Keratinocyte (primary cell): ENCODE measurements at regions not wholly inside any gene's neighbourhood (a gene's known extent, or its start where the extent isn't known, plus 50 kb on each side); places are given as distances from the start of the nearest gene placed in this dataset.

Experiments
- CTCF ChIP-seq, 3 experiments: IDR thresholded peaks in 1 of 3; conservative IDR thresholded peaks in 1 of 3; optimal IDR thresholded peaks in 1 of 3; 2 replicates in 2 of 3; 3 replicates in 1 of 3; pipeline versions ENCODE3 to v1.5.1; 2011; ENCODE audit warnings: low read length in 3 of 3, mild to moderate bottlenecking in 3 of 3, moderate library complexity in 2 of 3, control low read depth in 1 of 3, inconsistent platforms in 1 of 3; ENCODE audit not compliant: insufficient read depth in 2 of 3; ENCODE audit errors: extremely low read depth in 1 of 3
- EZH2 ChIP-seq: IDR thresholded peaks from one replicate; pipeline ENCODE4 v1.6.1; 2012; ENCODE audit warnings: inconsistent platforms, mild to moderate bottlenecking, low read length, moderate library complexity

GRCh38 chr22:47465222-47465621 lies 702.8 kb downstream of the TBC1D22A start:
- TF ChIP-seq CTCF (optimal IDR thresholded peaks at IDR 0.05 in 1 of 3, IDR thresholded peaks at IDR 0.05 in 1 of 3, conservative IDR thresholded peaks at IDR 0.05 in 1 of 3; ENCODE audit: extremely low read depth in 1 of 3, insufficient read depth in 2 of 3, low read length in 3 of 3) (no peak), EZH2 (no peak)
